Osteocyte (in vitro differentiated cells): ENCODE measurements at regions not wholly inside any gene's neighbourhood (a gene's known extent, or its start where the extent isn't known, plus 50 kb on each side); places are given as distances from the start of the nearest gene placed in this dataset.

ENCODE experiments used
- DNase-seq: peaks from one replicate; pipeline ENCODE4 v3.0.0; 2021; ENCODE audit warnings: mixed read lengths; ENCODE audit not compliant: unreplicated experiment; ENCODE audit errors: extremely low spot score
- H3K27ac Mint-ChIP-seq: one replicate; pipeline ENCODE4 v1.8.0; 2021; ENCODE audit warnings: mild to moderate bottlenecking, mixed read lengths; ENCODE audit not compliant: unreplicated experiment
- H3K27me3 Mint-ChIP-seq: one replicate; pipeline ENCODE4 v1.8.0; 2021; ENCODE audit warnings: mixed read lengths; ENCODE audit not compliant: unreplicated experiment
- H3K36me3 Mint-ChIP-seq: one replicate; pipeline ENCODE4 v1.8.0; 2021; ENCODE audit warnings: mixed read lengths; ENCODE audit not compliant: unreplicated experiment
- H3K4me1 Mint-ChIP-seq: one replicate; pipeline ENCODE4 v1.8.0; 2021; ENCODE audit warnings: mixed read lengths; ENCODE audit not compliant: unreplicated experiment
- H3K4me3 Mint-ChIP-seq: one replicate; pipeline ENCODE4 v1.8.0; 2021; ENCODE audit warnings: mild to moderate bottlenecking, moderate library complexity, mixed read lengths; ENCODE audit not compliant: unreplicated experiment
- H3K9me3 Mint-ChIP-seq: one replicate; pipeline ENCODE4 v1.8.0; 2021; ENCODE audit warnings: mixed read lengths; ENCODE audit not compliant: unreplicated experiment
- TF ChIP-seq, protein P1 (sequence below): fragments of 200-600 bp; sonication (generic); IDR thresholded peaks from 2 replicates; pipeline ENCODE4 v1.5.0; 2021; ENCODE audit warnings: antibody characterized with exemption, mild to moderate bottlenecking, moderate library complexity

DNA sequence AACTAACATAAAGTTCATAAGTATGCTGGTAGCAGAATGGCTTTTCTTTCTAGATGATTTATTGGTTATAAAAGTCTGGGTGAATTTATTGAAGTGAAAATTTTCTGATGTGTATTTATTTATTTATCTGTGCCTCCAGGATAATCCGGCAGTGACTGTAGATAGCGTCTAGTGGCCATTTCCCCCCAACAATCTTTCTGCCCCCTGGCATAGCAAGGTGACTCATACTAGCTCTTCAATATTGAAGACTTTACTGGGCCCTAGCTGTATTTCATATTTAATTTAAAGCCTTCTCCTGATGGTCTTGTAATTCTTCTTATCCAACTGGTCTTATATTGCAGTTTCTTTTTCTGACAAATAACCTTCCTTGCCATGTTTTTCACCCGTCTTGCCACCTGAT is 154.1 kb upstream of the SGK1 start:
- H3K36me3 Mint-ChIP-seq, result no peaks in the 10 kb centered on the region
- no peaks in the 10 kb centered on the region for H3K27me3 Mint-ChIP-seq
- DNase-seq, result no peak

DNA sequence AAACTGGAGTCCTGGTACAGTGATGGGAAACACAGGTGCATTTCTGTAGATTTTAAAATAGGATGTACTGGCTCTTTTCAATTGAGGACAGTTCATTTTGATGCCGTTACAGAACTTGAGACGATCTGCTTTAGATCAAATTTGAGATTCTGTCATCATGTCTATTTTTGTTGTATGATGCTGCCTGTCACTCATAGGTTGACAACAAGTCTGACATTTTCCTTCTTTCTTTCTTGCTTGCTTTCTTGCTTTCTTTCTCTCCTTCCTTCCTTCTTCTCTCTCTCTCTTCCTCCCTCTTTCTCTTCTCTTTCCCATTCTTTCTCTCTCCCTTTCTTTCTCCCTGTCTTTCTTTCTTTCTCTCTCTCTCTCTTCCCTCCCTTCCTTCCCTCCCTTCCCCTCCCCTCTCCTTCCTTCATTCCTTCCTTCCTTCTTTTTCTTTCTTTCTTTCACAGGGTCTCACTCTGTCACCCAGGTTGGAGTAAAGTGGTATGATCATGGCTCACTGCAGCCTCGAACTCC is 152.6 kb upstream of the SGK1 start:
- no peak overlapping the region for H3K4me3 Mint-ChIP-seq
- TF ChIP-seq, protein P1, sequence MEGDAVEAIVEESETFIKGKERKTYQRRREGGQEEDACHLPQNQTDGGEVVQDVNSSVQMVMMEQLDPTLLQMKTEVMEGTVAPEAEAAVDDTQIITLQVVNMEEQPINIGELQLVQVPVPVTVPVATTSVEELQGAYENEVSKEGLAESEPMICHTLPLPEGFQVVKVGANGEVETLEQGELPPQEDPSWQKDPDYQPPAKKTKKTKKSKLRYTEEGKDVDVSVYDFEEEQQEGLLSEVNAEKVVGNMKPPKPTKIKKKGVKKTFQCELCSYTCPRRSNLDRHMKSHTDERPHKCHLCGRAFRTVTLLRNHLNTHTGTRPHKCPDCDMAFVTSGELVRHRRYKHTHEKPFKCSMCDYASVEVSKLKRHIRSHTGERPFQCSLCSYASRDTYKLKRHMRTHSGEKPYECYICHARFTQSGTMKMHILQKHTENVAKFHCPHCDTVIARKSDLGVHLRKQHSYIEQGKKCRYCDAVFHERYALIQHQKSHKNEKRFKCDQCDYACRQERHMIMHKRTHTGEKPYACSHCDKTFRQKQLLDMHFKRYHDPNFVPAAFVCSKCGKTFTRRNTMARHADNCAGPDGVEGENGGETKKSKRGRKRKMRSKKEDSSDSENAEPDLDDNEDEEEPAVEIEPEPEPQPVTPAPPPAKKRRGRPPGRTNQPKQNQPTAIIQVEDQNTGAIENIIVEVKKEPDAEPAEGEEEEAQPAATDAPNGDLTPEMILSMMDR, result no peak
- H3K27ac Mint-ChIP-seq, result no peak overlapping the region
- peaks cover 45% of the 10 kb centered on the region for H3K4me1 Mint-ChIP-seq
- H3K9me3 Mint-ChIP-seq, result no peaks in the 10 kb centered on the region
- H3K36me3 Mint-ChIP-seq, result no peaks in the 10 kb centered on the region
- no peaks in the 10 kb centered on the region for H3K27me3 Mint-ChIP-seq
- no peak for DNase-seq

More for the DNA sequence above, 154.1 kb upstream of the SGK1 start:
- Mint-ChIP-seq H3K4me3 (no peak overlapping the region), H3K4me1 (peaks cover 32% of the 10 kb centered on the region), H3K27ac (no peak overlapping the region), H3K9me3 (no peaks in the 10 kb centered on the region)
- TF ChIP-seq, protein P1, result no peak

GRCh38 chr6:134469702-134470456 is 152.0 kb upstream of the SGK1 start:
- Mint-ChIP-seq H3K36me3 (no peaks in the 10 kb centered on the region), H3K9me3 (no peaks in the 10 kb centered on the region), H3K4me1 (peaks cover 46% of the 10 kb centered on the region), H3K4me3 (no peak overlapping the region), H3K27me3 (no peaks in the 10 kb centered on the region), H3K27ac (no peak overlapping the region)
- TF ChIP-seq, protein P1, result no peak
- no peak for DNase-seq

- no peaks in the 10 kb centered on the region for H3K36me3 Mint-ChIP-seq
- H3K4me3 Mint-ChIP-seq, result no peak overlapping the region
- no peak for DNase-seq
- TF ChIP-seq, protein P1, result no peak
- H3K4me1 Mint-ChIP-seq, result peaks cover 57% of the 10 kb centered on the region
- H3K27ac Mint-ChIP-seq, result no peak overlapping the region
- no peaks in the 10 kb centered on the region for H3K27me3 Mint-ChIP-seq
- no peaks in the 10 kb centered on the region for H3K9me3 Mint-ChIP-seq
Observed at GRCh38 chr6:134468633-134469032, 150.7 kb upstream of the SGK1 start.

DNA sequence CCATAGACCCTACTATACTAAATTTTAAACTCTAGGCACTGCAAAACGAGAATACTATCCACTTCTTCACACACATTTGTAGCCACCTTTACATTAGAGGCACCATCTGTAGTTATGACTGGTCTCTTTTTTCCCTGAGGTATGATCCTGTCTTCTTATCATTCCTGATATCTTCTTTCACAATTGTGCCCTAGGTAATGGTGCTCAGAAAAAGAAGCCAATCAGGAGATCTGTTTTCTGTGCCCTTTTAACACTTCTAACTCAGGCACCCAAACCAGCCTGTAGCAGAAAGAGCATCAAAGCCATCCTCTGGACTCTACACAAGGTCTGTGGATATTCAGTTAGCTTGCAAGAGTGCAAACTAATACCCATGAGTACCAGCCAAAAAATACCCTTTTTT is 149.7 kb upstream of the SGK1 start:
- H3K27ac Mint-ChIP-seq, result no peak overlapping the region
- H3K36me3 Mint-ChIP-seq, result no peaks in the 10 kb centered on the region
- no peak overlapping the region for H3K4me3 Mint-ChIP-seq
- DNase-seq, result no peak
- H3K4me1 Mint-ChIP-seq, result peaks cover 56% of the 10 kb centered on the region
- H3K27me3 Mint-ChIP-seq, result no peaks in the 10 kb centered on the region
- TF ChIP-seq, protein P1, result no peak
- H3K9me3 Mint-ChIP-seq, result no peaks in the 10 kb centered on the region
